NCI-H146 treated with DMSO at 0.1 percent for 48 hours (cell line): ENCODE measurements at regions not wholly inside any gene's neighbourhood (a gene's known extent, or its start where the extent isn't known, plus 50 kb on each side); places are given as distances from the start of the nearest gene placed in this dataset.
A peak's percentile ranks its signal among the peaks of the same experiment; 100 is the strongest.

Experiments
- DNase-seq: peaks from one replicate; lab custom pipeline; 2025; ENCODE audit not compliant: unreplicated experiment; lab: John Stamatoyannopoulos, UW

DNA sequence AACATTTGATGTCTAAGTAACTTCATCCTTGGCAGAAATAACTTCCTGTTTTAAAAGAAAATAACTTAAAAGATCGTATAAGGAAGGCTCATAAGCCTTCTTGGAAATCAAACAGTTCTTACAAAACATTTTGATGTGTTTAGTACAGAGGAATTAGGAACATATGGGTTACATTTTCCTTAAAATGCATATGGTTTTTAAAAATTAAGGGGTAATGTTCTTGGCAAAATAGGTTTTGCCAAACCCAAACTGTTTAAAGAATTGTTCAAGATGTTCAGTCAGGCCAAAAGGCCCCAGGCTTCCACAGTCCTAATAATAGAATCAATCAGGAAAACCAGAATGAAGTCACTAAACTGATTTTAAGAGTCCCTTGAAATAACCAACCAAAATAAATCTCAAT lies 142.7 kb upstream of the SLC35B3 start:
- DNase-seq = no peak

DNA sequence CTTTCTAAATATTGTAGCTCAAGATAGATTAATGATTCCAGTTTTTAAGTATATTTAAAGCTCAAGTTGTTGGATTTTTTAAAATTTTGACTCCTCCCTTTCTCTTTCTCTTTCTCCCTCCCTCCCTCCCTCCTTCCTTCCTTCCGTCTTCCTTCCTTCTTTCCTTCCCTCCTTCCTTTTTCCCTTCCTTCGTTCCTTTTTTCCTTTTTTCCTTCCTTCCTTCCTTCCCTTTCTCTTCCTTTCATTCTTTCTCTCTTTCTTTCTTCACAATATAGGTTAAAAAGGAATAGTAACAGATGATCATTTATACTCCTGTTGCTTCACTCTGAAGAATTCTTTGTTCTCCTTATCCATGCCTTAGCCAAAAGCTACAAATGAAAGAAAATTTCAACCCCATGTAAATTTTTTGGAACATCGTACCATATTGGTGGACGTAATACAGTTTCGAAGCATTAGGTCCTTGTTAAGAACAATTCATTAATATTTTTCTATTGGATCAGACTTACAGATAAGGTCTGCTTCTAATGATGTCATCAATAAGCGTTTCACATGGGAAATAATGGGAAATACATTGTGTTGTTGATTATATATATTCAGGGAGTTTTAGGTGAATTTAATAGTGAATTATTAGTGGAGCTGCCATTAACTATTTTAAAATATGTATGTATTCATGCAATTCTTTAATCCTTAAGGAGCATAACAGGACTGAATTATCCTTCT lies 139.6 kb upstream of the SLC35B3 start:
- no peak for DNase-seq

DNA sequence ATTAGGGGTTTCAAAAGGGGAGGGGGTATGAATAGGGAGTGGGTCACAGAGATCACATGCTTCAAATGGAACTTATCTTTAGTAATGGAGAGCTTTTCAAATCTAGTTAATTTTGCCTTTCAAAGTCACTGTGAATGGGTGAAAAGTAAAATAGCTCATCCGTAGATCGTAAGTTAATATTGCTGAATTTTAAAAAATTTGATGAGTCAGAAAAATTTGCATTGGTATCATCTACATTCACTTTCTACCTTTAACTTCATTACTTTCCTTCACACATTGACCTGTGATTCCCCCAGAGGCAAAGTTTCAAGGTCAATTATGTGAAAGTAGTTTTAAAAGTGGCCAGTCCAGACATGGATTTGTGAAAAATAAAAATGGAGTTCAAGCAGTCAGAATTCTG lies 139.0 kb upstream of the SLC35B3 start:
- DNase-seq = no peak

DNA sequence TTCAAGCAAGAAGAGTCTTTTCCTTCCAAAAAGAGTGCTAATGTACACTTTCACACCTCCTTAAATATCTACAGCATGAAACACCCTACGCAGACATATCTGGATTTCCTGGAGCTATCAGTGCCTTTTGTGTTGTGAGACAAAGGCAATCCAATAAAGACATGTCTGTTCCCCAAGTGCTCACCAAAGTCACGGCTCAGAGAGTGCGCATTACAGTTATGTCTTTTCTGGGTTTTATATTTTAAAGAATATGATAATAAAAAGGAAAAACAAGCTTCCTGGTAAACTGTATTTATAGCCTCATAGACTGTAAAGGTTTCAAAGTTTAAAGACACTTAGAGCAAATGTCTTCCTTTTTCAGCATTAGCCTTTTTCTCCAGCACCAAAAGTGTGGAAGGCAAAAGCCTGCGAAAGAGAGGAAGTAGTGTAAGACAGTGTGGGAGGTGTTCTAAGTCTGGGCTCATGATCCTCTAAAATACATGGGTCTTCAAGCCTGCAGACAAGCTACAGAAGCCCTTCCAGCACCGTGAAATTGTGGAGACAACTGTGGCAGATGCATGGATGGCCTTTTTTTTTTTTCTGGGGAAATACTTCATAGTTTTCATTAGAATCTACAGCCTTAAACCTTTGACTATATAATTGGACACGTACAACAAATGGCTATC lies 135.0 kb upstream of the SLC35B3 start:
- DNase-seq = no peak

DNA sequence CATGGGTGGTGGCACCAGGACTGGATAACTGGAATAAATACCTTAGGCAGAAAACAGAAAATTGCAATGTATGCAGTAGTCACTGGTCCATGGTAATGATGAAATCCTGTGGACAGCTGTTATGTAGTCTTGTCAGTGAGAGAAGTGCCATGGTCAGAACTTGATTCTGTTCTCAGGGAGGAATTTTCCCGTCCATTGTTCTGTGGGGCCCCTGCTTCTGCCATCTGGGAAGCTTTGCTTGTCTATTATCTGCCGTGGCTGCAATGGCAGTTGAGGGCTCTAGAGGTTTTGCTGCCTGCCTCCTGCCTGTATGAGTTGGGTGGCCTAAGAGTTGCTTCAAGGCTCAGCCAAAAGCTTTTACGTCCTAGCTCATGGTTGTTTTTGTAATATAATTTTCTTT lies 126.8 kb upstream of the SLC35B3 start:
- DNase-seq = no peak

DNA sequence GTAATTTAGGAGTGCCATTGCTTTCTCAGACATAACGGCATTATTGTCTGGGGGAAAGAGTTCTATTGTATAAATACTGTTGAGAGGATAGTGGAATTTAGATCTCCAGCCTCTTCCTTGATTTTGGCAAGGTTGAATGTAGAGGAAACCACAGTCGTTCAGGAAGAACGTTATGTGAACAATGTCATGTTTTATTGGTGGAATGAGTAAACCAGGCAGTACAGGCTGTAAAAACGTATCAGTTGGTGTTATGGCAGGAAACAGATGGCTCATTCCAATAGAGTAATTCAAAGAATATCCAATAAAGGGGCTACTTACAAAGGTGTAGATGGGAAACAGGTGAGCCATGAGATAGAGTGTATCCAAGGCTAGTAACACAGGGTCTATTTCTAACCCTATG lies 123.6 kb upstream of the SLC35B3 start:
- DNase-seq = no peak

DNA sequence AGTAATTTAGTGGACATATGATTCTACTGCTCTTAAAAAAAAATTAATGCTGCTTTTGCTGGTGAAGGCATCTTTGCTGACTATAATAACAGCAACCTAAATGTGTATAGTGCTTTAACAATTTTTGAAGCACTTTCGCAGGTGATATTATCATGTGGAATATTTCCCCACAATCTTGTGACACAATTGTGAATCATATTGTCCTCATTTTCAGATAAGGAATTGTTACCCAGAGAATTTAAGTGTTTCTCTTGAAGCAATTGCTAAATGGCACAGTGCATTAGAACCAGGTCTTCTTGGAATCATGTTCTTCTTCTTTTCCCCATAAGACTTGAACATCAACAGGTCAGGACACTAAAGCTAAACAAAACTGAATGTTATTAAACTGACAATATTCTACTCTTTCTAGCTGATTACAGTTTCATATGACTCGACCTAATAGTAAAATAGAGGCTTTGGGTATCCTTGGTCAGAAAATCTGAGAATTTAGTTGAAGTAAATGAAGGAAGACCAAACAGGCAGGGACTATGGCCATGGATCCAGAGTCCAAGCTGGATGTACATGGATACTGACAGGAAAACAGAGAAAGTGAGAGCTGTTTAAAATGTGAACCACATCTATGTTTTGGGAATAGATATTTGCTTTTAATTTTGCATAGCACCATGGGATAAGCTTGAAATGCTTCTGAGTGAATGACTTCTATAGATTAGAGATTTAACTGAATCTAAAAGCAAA lies 121.8 kb upstream of the SLC35B3 start:
- DNase-seq = no peak

DNA sequence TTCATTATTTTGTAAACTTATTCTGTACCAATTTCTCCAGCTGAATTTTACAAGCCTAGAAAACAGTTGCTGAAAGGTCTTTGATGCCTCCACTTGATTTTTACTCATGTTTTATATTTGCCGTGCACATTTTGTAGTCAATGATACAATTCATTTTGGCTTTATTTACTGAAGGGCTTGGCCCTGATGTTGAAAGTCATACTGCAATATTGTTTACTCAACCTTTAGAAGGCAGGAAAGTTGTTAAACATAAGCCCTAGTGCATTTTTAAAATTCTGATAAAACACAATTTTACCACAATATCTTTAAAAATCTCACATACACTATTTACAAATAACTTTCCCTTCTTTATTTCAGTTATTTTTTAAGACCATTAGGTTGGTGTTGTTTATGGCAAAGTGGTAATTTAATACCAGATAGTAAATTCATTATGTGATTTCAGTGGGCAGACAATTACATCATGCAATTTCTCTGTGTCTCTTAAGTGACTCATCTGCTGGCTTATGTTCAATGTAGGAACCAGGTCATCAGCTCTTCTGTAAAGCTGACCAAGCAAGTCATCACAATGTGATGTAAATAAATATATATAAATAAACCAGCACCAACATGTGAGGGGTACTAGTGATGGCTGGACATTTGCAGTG lies 121.1 kb upstream of the SLC35B3 start:
- peak; percentile 19 for DNase-seq

DNA sequence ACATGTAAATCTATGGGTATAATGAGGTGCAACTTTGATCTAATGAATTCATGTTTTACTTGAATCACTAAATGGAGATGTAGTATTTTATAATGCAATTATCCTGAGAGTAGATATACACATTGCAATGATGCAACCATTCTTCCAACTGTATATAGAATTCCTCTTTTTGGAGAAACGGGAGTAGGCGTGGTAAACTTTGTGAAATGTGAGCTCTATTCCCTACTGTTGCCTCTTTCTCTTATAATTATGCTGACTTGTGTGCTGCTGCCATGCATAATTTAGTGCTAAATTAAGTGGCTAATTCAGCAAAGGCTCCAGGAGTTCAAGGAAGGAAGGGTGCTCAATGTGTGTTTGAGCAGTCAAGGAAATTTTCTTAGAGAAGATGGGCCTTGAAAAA lies 116.6 kb upstream of the SLC35B3 start:
- DNase-seq = no peak

DNA sequence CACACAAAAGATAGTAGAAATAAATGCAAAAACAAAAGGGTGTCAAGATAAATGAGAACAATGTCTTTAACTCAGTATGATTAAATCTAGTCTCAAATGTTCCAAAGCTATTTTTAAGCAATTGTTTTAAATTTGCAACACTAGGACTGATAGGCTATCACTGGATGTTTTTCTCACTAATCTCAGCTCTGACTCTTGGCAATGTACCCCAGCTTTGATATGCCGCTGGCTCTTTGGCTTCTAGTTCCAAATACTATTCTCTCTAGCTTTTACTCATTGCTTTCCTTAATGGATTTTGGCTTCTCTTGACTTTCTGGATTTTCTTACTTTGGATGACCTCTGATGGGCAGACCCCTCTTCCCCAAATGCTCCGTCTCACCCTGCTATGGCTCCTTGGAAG lies 116.0 kb upstream of the SLC35B3 start:
- DNase-seq = no peak

DNA sequence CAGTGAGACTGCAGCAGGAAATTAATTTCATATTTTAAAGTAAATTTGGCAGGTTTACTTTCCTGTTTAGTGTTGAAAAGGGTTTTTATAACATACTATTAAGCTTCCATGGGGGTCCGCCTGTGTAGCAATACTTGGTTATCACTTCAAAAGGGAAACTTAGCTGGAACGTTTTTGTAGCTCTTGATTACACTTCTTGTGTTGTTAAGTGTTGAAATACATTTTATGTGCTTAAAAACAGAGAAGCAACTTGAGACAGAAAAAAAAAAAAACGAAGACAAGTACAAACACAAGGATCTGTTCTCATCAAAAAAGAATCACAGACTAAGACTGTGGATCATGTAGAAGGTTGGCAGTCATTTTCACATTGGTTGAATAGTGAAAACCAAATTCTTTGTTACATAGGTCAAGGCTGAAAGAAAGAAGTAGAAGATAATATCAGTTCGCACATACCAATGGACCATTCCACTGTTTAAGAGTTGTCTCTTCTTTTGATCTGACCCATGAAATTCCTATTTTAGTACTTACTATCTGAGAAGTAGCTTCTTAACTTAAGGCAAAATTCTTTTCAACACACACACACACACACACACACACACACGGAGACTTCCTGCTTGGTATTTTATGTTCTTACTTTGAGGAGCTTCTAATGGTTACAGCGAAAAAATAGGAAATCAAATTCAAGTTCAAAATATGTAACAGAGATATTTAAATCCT lies 113.9 kb upstream of the SLC35B3 start:
- no peak for DNase-seq

DNA sequence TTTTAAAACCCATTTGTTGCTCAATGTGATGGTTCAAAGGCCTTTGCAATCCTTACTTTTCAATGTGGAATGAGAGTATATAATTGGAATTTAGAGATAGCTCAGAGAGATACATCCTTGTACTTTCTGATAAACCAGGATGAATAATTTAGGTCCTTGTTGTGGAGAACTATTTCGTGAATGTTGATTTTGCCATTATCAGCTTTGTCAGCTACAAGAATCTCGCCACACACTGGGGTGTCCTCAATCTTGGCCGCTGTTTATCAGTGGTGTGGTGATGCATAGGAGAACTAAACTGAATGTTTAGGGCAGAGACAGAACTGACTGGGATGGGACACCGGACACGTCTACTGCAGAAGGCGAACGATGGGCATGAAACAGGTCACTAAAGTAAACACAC lies 111.2 kb upstream of the SLC35B3 start:
- no peak for DNase-seq

DNA sequence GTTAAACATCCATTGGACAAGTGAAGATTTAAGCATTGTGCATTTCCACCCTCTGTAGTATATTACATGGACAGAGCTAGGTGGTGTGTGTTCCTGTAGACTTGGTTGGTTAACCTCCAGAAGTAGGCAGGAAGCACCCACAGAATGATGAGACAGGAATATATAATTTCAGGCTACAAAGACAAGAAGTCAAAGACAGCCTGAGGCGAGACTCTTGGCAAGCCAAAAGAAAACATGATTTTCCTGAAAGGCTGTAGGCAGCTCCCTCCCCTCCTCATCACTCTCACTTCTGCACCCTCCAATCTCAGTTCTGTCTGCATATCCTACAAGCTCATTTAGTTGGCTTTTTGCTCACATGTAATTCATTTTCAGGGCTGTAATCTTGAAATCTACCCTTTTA lies 110.0 kb upstream of the SLC35B3 start:
- no peak for DNase-seq

DNA sequence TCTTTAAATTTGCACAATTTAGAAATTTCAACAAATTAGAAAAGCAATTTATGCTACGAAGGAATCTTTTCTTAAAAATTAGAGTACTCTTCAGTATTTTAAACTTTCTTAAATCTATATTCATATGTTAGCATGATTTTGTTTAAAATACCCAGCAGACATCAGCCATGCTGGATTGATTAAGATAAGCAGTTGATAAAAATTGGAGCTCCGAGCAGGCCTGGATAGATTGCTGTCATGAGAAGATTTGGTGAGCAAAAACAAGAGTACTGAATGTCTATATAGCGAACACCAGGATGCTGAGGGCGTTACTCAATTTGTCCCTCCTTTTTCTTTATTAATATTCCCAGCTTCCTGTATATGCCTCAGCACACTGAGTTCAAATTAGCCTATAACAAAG lies 108.4 kb upstream of the SLC35B3 start:
- DNase-seq = no peak

DNA sequence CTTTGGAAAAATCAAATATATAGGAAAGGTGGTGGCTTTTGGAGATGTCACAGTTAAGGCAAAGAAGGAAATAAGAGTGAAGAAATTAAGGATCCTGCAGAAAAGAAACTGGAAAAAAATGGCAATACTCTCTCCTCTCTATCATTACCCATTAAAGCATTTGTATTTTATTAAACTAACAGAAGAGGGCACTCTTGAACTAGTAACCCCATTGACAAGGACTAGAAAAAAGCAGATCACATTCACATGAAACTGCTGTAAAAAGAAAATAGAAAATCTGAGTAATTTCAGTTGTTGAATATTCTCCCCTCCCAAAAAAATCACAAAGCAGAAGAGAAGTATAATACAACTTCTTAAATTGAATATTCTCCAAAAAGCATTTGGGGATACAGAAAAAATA lies 104.1 kb upstream of the SLC35B3 start:
- DNase-seq = peak; percentile 5

DNA sequence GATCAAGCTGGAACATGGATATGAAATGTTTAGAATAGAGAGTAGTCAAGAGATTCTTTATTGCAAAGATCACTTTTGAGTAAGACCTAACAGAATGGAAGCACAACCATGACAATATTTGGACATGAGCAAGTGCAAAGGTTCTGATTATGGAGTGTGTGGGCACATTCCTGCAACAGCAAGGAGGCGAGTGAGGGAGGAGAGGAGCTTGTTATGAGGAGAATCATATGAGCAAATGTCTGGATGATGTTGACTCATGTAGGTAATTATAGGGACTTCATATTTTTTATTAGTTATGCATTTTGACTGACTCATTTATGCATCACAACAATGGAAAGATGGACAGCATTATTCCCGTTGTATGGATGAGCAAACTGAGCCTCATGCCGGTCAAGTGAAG lies 100.8 kb upstream of the SLC35B3 start:
- no peak for DNase-seq

DNA sequence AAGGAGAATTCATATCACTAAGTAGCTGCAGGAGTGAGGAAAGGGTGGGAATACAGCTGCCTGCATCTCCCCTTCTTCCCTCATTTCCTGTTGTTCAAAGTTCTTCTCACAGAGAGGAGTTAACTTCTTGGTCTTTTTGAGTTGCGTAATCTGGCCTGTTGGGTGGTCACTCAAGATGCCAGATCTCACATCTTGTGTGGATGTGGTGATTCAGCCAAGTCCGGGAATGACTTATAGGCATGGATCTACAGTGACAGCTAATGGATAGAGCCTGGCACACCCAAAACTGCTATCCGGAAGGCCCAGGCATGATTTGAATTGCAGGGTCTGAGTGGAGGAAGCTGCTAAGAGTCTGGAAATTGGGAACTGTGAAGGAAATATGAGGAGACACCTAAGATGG lies 100.2 kb upstream of the SLC35B3 start:
- DNase-seq = no peak

DNA sequence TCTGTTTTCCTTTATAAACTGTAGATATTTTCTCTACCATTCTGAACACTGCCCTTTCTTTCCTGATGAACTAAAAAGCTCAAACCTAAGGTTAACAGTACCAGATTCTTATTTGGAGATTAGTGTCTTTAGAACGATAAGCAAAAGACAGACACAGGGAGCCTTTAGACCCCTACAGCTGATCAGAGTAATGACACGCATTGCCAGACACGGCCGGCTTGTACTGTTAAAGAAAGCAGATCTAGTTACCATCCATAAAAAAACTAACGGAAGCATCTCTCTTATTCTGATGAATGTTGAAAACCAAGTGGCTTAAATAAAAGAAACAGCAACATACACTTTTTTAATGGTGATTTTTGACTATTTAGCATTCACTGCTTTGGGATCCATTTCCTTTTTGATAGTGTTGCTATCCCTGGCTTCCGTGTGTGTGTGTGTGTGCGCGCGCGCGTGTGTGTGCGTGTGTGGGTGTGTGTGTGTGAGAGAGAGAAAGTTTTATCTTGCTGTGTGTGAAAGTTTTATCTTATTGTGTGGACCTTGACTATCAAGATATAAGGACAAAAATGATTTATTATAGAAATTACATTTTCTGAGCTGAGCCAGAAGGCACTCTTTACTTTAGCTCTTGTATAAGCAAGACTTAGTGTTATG lies 95.6 kb upstream of the SLC35B3 start:
- no peak for DNase-seq

DNA sequence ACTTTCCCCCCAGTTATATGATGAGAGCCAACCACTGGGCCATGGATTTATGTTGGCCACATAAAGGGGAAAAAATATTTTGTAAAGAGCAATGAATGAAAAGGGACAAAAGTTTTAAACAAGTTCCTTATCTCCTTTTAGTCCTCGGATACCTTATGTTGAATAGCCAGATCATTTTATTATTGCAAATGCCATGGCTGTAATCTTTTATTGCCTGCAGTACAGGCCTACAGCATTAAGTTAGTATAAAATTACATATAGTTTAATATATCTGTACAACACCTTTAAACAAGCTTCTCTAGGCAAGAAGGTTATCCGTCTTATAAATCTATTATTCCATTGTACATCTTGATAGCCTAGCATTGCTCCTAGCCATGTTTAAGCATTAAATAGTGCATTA lies 93.9 kb upstream of the SLC35B3 start:
- DNase-seq = no peak

DNA sequence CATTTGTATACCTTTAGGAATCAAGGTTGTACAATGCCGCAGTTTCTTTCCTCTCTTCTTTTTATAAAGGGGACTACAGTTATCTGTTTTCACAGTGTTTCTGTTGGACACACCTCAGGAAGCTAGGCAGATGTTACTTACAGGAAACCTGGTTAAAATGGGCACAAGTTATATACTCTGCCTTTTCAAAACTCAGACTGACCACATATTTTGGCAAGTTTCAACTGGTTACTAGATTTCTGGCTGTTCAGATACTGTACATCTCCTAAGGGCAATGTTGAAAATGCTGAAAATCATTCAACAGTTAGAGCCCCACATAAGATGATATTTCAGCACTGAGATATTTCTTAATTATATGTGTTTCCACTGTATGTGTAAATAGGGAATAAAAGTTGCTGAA lies 92.5 kb upstream of the SLC35B3 start:
- no peak for DNase-seq

DNA sequence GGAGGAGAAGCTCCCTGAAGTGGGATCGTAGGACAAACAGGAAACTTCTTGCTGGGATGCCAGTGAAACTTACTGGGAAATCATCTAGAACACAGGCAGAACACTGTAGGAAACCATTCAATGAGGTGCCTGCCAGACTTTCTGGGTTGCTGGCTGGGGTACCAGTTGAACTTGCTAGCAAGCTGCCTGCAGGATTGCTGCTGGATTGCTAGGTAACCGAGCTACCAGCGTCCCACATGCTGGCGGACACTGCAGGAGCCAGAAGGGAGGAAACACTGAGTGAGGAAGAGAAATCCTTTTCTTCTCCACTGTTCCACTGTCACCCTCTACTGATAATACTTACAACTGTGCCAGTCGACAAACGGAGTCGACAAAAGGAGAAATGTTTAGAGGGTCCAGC lies 91.3 kb upstream of the SLC35B3 start:
- peak; percentile 23 for DNase-seq
